ENCODE measurements at regions not wholly inside any gene's neighbourhood (a gene's known extent, or its start where the extent isn't known, plus 50 kb on each side); places are given as distances from the start of the nearest gene placed in this dataset.

DNA sequence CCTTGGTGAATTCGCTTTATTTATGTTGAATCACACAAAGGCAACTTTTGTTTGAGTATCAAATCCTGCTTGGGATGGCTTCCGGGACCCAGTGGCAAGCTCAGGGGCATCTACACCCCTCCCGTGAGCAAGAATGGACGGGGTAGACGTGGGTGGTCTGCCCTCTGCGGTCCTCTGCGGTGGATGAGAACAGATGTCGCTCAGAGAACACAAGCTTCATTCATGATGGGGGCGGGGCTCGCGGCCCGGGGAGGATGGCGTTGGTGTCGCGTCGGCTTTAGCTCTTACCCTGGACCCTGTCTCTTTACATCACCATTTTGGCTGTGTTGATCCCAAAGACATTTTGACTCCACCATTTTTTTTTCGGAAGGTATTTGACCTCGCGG is 158.5 kb upstream of the RTL1 start:
- Histone ChIP-seq H2AK5ac (ENCODE audit: low read depth, low read length) (peak overlapping the region; percentile 65; the same call in 1 of the 2 replicates), H3K9me3 (ENCODE audit: control insufficient read depth, insufficient read depth, low read length) (no peaks in the 10 kb centered on the region), H4K5ac (ENCODE audit: low read depth, low read length) (no peak overlapping the region), H3K4me1 (ENCODE audit: control insufficient read depth, insufficient read depth, low read length) (peaks cover 14% of the 10 kb centered on the region), H2AFZ (replicated peaks; ENCODE audit: low read length, poor library complexity) (peak overlapping the region; percentile 68), H3K4me3 (ENCODE audit: insufficient read depth, low read depth, low read length) (no peak overlapping the region), H4K20me1 (ENCODE audit: insufficient read depth, low read length) (peaks cover 32% of the 10 kb centered on the region), H2BK5ac (ENCODE audit: low read depth, low read length, poor library complexity, severe bottlenecking) (peak overlapping the region; percentile 7), H3K79me1 (ENCODE audit: low read depth in 1 of 2, low read length in 2 of 2) (peaks cover 12 to 55% of the 10 kb centered on the region in 2 experiments; a peak in 3 of 4 replicates), H3K23ac (ENCODE audit: low read depth, low read length) (0 out of 2 replicates have a peak overlapping the region, but pooled peaks have one; percentile 1), H3K27ac (ENCODE audit: insufficient read depth, low read length) (no peak overlapping the region), H3K36me3 (ENCODE audit: control insufficient read depth, insufficient read depth, low read length) (peaks cover 74% of the 10 kb centered on the region), H4K8ac (ENCODE audit: low read depth in 2 of 2, low read length in 2 of 2) (peak overlapping the region in 1 of 2 experiments; percentile 69; a peak in 1 of 4 replicates), H3K9me1 (ENCODE audit: insufficient read depth, low read length) (peaks cover 36% of the 10 kb centered on the region), H3K9ac (ENCODE audit: low read depth, low read length) (no peak overlapping the region), H2BK15ac (ENCODE audit: low read depth, low read length) (no peak overlapping the region), H3K14ac (replicated peaks; ENCODE audit: low read depth, low read length) (0 out of 2 replicates have a peak overlapping the region, but pooled peaks have one; percentile 39), H2BK20ac (ENCODE audit: low read depth, low read length) (0 out of 2 replicates have a peak overlapping the region, but pooled peaks have one; percentile 21), H2AK9ac (replicated peaks; ENCODE audit: low read depth, low read length, poor library complexity) (no peak overlapping the region), H3K4ac (ENCODE audit: low read depth, low read length) (peak overlapping the region; percentile 8; the same call in 1 of the 2 replicates), H3K56ac (ENCODE audit: extremely low read depth, insufficient read depth, low read length) (no peak overlapping the region), H4K91ac (ENCODE audit: insufficient read depth, low read depth, low read length) (no peak overlapping the region; the same call in 1 of the 2 replicates), H3K18ac (ENCODE audit: low read depth, low read length) (no peak overlapping the region), H3K27me3 (ENCODE audit: control insufficient read depth, insufficient read depth, low read length) (no peaks in the 10 kb centered on the region), H2BK120ac (ENCODE audit: low read depth, low read length) (peak overlapping the region; percentile 38; the same call in 1 of the 2 replicates), H3K4me2 (ENCODE audit: low read depth, low read length) (no peak overlapping the region)
- ATAC-seq (ENCODE audit: low read depth) (no peak), DNase-seq (no peak)
- no peak for TF ChIP-seq MXI1 (IDR thresholded peaks at IDR 0.05; ENCODE audit: borderline replicate concordance, low read depth, low read length)
- TF ChIP-seq BHLHE40 (IDR thresholded peaks at IDR 0.05; ENCODE audit: low read depth, low read length), result no peak
- TF ChIP-seq SMC3 (IDR thresholded peaks at IDR 0.05; ENCODE audit: low read depth, low read length), result no peak
- no peak for TF ChIP-seq RAD21 (IDR thresholded peaks at IDR 0.05; ENCODE audit: low read length)
- WGBS, 2 experiments (ENCODE audit: extremely low coverage in 2 of 2, insufficient read length in 1 of 2), result 67% methylated on average over 14 of the region's 19 CpGs; no CpG with 5 or more reads in 1 of the 2 experiments
- in situ Hi-C loops (cut with MboI; ENCODE audit: low sequenced_read_pairs) (no loop called here), dilution Hi-C loops (cut with HindIII; ENCODE audit: low sequenced_read_pairs, unreplicated experiment) (no loop called here), intact Hi-C loops (cut with micrococcal nuclease) (no loop called here)
- ChIA-PET POLR2A (ENCODE audit: unreplicated experiment) (no interaction called here), CTCF (no interaction called here)
- BruUV-seq (replicated peaks), result no TSS peak
